Peyer's patch (tissue), 4 donors: ENCODE measurements at regions not wholly inside any gene's neighbourhood (a gene's known extent, or its start where the extent isn't known, plus 50 kb on each side); places are given as distances from the start of the nearest gene placed in this dataset.
"Not testable (repeated sequence)": the region's sequence is repeated elsewhere in the genome, so short reads cannot be mapped to it uniquely, and the experiment has no call there.

Experiments used
- DNase-seq, 3 donors: peaks; one replicate each; pipeline ENCODE4 v3.0.0-alpha.2; 2017 to 2019
- H3K27ac ChIP-seq, 4 donors: fragments of 200-600 bp; sonication (generic); one replicate each; pipeline ENCODE4 v1.5.1; 2016 to 2019
- H3K27me3 ChIP-seq, 2 donors: fragments of 200-600 bp; sonication (generic); one replicate each; pipeline ENCODE4 v1.5.1; 2019
- H3K36me3 ChIP-seq, 3 donors: fragments of 200-600 bp; sonication (generic); one replicate each; pipeline ENCODE4 v1.5.1; 2016 to 2019
- H3K4me1 ChIP-seq, 4 donors: fragments of 200-600 bp; sonication (generic); one replicate each; pipeline ENCODE4 v1.5.1; 2016 to 2019
- H3K4me3 ChIP-seq, 4 donors: fragments of 200-600 bp; sonication (generic); 1 replicate in 3 of 4; 2 replicates in 1 of 4; pipeline ENCODE4 v1.5.1; 2016 to 2019; ENCODE audit warnings: mild to moderate bottlenecking in 1 of 4
- H3K9me3 ChIP-seq, 4 donors: fragments of 200-600 bp; sonication (generic); one replicate each; pipeline ENCODE4 v1.5.1; 2016 to 2019; ENCODE audit warnings: mild to moderate bottlenecking in 1 of 4
- CTCF ChIP-seq, 6 experiments: fragments of 450-650 bp in 4 of 6; fragments of 200-600 bp in 2 of 6; sonication (generic) in 1 of 6; IDR thresholded peaks; one replicate each; pipeline ENCODE4 v1.5.1; 2017 to 2019; ENCODE audit warnings: antibody characterized with exemption in 6 of 6, mild to moderate bottlenecking in 3 of 6, moderate library complexity in 1 of 6
- POLR2A ChIP-seq, 2 donors: fragments of 450-650 bp; IDR thresholded peaks; one replicate each; pipeline ENCODE4 v1.5.1; 2017; ENCODE audit warnings: antibody characterized with exemption in 2 of 2, mild to moderate bottlenecking in 2 of 2, moderate library complexity in 2 of 2

GRCh38 chr1:101566883-101567538 is 330.2 kb downstream of the S1PR1 start:
- DNase-seq, result no peak
- Histone ChIP-seq H3K4me3 (no peak overlapping the region), H3K4me1 (no peaks in the 10 kb centered on the region), H3K27me3 (no peaks in the 10 kb centered on the region), H3K9me3 (no peaks in the 10 kb centered on the region), H3K27ac (peak overlapping the region in 1 of 4 donors; percentile 53), H3K36me3 (no peaks in the 10 kb centered on the region)
- TF ChIP-seq POLR2A (IDR thresholded peaks at IDR 0.05), result no peak

DNA sequence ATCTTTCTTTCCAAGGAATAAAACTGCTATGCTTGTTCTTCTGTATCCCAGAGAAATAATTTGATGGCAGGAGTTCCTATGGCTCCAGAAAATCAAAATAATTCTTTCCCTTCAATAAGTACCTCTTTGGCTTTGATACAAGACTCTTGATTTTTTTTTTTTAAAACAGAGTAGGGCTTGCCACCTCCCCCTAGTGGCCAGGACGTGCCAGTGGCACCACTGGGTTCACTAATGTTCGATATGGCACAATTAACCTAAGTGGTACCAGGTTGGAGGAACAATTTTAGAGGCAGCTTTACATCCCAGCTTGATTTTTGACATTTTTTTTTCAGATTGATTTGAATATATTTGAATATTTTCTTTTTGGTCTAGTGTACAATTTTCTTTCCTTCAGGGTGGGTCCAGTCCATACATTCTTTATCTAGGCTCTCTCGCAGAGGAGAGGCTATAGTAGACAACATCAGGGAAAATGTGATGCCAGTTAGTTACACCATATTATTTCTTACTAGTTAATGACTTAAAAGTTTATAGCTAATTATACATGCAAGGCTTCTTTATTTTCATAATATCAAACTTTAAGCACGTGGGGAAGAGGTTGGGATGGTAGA is 330.9 kb downstream of the S1PR1 start:
- no peak overlapping the region for H3K27ac ChIP-seq
- peak; percentile 19 to 60 (median 54) for DNase-seq
- no peaks in the 10 kb centered on the region for H3K9me3 ChIP-seq
- H3K4me1 ChIP-seq, result no peaks in the 10 kb centered on the region
- peak; percentile 50 to 80 (median 62) for TF ChIP-seq CTCF (IDR thresholded peaks at IDR 0.05)
- no peak for TF ChIP-seq POLR2A (IDR thresholded peaks at IDR 0.05)
- no peaks in the 10 kb centered on the region for H3K27me3 ChIP-seq
- no peak overlapping the region for H3K4me3 ChIP-seq
- no peaks in the 10 kb centered on the region for H3K36me3 ChIP-seq

DNA sequence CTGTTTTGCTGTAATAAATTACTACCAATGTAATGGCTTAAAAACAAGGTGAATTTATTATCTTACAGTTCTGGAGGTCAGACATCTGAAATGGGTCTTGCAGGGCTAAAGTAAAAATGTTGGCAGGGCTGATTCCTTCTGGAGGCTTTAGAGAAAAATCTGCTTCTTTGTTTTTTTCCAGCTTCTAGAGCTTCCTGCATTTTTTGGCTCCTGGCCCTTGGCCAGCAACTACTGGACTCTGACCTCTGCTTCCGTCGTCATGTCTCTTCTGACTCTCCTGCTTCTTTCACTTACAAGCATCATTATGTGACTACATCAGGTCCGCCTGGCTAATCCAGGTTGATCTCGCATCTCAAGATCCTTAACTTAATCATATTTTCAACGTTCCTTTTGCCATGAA is 350.9 kb downstream of the S1PR1 start:
- Histone ChIP-seq H3K27ac (no peak overlapping the region), H3K4me3 (no peak overlapping the region), H3K27me3 (no peaks in the 10 kb centered on the region), H3K36me3 (no peaks in the 10 kb centered on the region), H3K4me1 (no peaks in the 10 kb centered on the region), H3K9me3 (no peaks in the 10 kb centered on the region)
- TF ChIP-seq CTCF (IDR thresholded peaks at IDR 0.05) (no peak), POLR2A (IDR thresholded peaks at IDR 0.05) (no peak)
- DNase-seq, result peak in 2 of 3 donors; percentile 51 to 61

DNA sequence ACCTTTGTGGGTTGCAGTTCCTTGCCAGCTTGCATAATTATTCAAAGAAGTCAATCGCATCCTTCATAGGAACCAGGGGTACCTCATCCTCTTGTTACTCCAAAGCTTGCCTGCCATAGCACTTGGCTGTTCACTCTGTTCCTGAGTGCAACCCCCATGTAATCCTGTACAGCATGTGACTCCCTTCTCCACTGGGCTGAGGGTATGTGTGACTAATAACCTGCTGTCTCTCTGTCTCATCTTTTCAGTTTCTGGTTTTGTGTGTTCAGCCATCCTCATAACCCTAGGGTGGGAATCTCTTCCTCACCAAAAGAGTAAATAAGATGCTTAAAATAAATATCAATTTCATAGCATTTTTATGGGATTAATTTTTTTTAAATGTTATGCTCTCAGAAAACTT is 351.9 kb downstream of the S1PR1 start:
- Histone ChIP-seq H3K27ac (no peak overlapping the region), H3K4me1 (no peaks in the 10 kb centered on the region), H3K36me3 (no peaks in the 10 kb centered on the region), H3K9me3 (no peaks in the 10 kb centered on the region), H3K4me3 (no peak overlapping the region), H3K27me3 (no peaks in the 10 kb centered on the region)
- TF ChIP-seq POLR2A (IDR thresholded peaks at IDR 0.05), result no peak
- TF ChIP-seq CTCF (IDR thresholded peaks at IDR 0.05), result no peak
- no peak for DNase-seq

DNA sequence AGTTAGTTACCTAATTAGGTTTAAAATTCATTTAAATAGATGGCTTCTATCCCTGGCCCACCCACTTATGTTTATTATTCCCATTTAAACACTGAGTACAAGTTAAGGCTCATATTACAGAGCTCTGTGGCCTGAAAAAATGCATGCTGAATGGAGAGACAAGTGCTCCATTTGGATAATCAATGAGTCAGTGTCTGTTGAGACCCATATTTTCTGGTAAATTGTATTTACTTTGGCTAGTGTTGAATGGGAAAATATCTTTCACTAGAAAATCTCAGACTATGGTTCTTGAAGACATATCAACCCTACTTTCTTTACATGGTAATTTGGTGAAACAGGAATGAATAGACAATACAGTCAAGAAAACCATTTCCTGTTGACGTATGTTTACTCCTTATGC is 356.0 kb downstream of the S1PR1 start:
- no peak overlapping the region for H3K27ac ChIP-seq
- DNase-seq, result no peak
- H3K27me3 ChIP-seq, result no peaks in the 10 kb centered on the region
- H3K9me3 ChIP-seq, result no peaks in the 10 kb centered on the region
- H3K36me3 ChIP-seq, result no peaks in the 10 kb centered on the region
- no peaks in the 10 kb centered on the region for H3K4me1 ChIP-seq
- H3K4me3 ChIP-seq, result no peak overlapping the region
- TF ChIP-seq CTCF (IDR thresholded peaks at IDR 0.05), result no peak
- TF ChIP-seq POLR2A (IDR thresholded peaks at IDR 0.05), result no peak

DNA sequence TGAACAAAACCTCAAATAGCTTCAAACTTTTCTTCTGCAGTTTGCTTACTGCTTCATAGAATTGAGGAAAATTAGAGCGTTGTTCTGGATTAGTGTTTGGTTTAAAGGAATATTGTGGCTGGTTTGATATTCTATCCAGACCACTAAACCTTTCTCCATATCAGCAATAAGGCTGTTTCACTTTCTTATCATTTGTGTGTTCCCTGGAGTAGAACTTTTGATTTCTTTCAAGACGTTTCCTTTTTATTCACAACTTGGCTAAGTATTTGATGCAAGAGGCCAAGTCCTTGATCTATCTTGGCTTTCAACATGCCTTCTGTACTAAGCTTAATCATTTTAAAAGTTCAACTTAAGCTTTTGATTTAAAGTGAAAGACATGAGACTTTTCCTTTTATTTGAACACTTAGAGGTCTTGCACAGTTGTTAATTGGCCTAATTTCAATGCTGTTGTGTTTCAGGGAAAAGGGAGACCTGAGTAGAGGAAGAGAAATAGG is 359.1 kb downstream of the S1PR1 start:
- H3K36me3 ChIP-seq, result no peaks in the 10 kb centered on the region
- no peak overlapping the region for H3K27ac ChIP-seq
- no peaks in the 10 kb centered on the region for H3K4me1 ChIP-seq
- H3K27me3 ChIP-seq, result no peaks in the 10 kb centered on the region
- H3K4me3 ChIP-seq, result no peak overlapping the region
- H3K9me3 ChIP-seq, result no peaks in the 10 kb centered on the region
- TF ChIP-seq CTCF (IDR thresholded peaks at IDR 0.05) (no peak), POLR2A (IDR thresholded peaks at IDR 0.05) (no peak)
- no peak for DNase-seq

- H3K27me3 ChIP-seq, H3K4me1 ChIP-seq, H3K36me3 ChIP-seq, H3K9me3 ChIP-seq, H3K27ac ChIP-seq, H3K4me3 ChIP-seq, DNase-seq: not testable (repeated sequence)
Observed at GRCh38 chr1:101600615-101601014, 363.8 kb downstream of the S1PR1 start.
